Stimulated activated naive CD4-positive, alpha-beta T cell (primary cell): ENCODE measurements at regions not wholly inside any gene's neighbourhood (a gene's known extent, or its start where the extent isn't known, plus 50 kb on each side); places are given as distances from the start of the nearest gene placed in this dataset.

Experiments
- DNase-seq, 6 experiments: peaks; one replicate each; lab custom pipeline; 2025; lab: John Stamatoyannopoulos, UW

DNA sequence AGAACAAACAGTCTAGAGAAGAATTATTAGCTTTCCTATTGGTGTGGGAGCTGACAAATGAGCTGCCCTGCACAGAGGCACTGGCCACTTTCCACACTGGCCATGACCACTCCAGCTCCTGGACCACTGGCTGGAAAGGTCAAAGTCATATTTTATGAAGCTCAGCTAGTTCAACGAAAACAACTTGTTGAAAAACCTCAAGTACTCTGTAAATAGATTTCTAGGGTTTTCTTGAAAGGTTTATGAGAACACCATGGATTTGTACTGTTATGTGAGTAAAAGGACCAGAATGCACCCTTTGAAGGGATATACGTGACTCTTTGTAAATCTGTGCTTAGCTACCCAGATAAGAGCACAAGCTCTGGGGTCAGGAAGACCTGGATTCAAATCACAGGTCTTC lies 54.5 kb upstream of the FGGY start:
- DNase-seq = no peak

DNA sequence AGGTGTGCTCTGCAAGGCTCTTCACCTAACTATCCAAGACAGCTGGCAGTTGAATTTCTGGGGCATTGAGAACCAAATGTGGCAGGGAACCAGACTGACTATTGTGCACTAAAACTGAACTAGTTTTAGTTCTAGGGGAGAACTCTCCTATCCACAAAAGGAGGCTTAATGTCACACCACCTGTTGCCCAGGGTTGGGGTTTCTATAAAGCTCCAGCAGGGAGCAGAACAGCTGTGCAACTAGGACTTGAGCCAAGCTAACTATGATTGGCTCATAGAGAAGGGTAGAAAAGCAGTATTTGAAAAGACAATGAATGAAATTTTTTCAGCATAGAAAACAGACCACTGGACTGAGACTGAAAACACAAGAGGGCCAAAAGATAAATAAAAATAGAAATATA lies 53.3 kb upstream of the FGGY start:
- DNase-seq = no peak

DNA sequence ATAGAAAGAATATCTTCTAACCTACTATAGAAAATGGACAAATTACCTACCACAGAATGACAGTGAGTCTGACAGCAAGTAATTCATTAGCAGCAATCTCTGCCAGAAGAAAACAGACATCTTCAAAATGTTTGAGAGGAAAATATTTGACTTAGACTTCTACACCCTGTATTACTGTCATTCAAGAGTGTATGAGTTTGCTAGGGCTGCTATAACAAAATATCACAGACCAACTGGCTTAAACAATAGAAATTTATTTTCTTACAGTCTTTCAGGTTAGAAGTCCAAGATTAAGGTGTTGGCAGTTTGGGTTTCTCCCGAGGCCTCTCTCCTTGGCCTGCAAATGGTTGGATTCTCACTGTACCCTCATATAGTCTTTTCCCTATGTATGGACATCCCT lies 52.9 kb upstream of the FGGY start:
- DNase-seq = no peak

DNA sequence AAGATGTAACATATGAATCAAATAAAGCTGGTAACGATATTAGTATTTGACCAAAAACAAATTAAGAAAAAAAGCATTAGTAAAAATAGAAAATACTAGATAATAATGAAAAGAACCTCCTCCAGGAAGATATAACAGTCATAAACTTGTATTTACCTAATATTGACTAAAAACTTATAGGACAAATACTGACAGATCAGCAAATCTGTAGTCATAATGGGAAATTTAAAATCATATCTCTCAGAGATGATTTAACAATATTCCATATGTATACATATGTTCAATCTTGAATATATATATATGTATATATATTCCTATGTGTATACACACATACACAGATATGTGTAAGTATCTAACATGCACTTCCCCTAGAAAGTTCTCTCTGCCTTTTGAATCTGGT lies 52.0 kb upstream of the FGGY start:
- DNase-seq = no peak
